ENCODE measurements at regions not wholly inside any gene's neighbourhood (a gene's known extent, or its start where the extent isn't known, plus 50 kb on each side); places are given as distances from the start of the nearest gene placed in this dataset.

- DNase-seq (ENCODE audit: low read depth, low spot score) = no peak
- TF ChIP-seq, protein P1, sequence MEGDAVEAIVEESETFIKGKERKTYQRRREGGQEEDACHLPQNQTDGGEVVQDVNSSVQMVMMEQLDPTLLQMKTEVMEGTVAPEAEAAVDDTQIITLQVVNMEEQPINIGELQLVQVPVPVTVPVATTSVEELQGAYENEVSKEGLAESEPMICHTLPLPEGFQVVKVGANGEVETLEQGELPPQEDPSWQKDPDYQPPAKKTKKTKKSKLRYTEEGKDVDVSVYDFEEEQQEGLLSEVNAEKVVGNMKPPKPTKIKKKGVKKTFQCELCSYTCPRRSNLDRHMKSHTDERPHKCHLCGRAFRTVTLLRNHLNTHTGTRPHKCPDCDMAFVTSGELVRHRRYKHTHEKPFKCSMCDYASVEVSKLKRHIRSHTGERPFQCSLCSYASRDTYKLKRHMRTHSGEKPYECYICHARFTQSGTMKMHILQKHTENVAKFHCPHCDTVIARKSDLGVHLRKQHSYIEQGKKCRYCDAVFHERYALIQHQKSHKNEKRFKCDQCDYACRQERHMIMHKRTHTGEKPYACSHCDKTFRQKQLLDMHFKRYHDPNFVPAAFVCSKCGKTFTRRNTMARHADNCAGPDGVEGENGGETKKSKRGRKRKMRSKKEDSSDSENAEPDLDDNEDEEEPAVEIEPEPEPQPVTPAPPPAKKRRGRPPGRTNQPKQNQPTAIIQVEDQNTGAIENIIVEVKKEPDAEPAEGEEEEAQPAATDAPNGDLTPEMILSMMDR (IDR thresholded peaks at IDR 0.05; ENCODE audit: low read depth, low read length) = no peak
- in situ Hi-C loops (cut with HindIII; ENCODE audit: low sequenced_read_pairs) = no loop called here
- H3K4me3 ChIP-seq (ENCODE audit: low read depth, low read length) = no peak overlapping the region
Observed at GRCh38 chr3:117161816-117162215, 452.2 kb downstream of the TUSC7 start.

DNA sequence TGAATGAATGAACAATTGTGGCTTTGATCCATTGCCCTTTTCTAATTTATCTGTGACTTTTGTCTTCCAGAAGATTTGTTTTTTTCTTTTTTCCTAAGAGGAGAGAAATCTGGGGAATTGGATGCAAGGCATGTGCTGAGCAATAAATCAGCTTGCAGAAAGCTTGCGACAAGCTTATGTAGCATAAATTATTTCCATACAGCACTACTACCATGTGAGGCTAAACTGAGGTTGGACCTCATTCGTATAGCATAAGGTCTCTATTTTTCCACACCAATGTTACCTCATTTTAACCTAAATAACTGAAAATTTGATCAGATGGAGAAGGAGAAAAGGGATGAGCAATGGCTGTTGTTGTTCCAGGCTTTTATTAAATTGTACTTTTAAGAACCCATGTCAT is 455.6 kb downstream of the TUSC7 start:
- TF ChIP-seq, protein P1 (IDR thresholded peaks at IDR 0.05; ENCODE audit: low read depth, low read length) = no peak
- H3K4me3 ChIP-seq (ENCODE audit: low read depth, low read length) = no peak overlapping the region
- no peak for DNase-seq (ENCODE audit: low read depth, low spot score)
- in situ Hi-C loops (cut with HindIII; ENCODE audit: low sequenced_read_pairs) = no loop called here

DNA sequence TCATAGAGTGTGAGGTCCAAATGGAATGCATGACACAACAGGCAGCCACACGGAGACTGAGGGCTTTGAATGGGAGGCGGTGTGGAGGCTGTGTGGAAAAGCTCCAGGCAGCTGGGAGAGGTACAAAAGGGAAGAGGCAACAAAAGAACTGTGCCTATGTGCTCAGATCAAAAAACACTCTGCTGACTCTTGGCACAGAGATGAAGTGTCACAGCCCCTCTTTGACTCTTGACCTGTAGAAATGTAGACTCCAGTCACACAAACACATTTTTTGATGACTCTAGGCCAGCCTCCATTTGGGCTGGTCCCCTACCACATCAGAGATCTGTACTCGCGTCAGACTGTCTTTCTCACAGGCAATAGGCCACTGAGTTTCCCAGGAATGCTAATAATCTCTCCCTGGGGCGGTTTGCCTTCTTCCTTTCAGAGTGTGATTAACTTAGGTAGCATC is 456.0 kb downstream of the TUSC7 start:
- TF ChIP-seq, protein P1 (IDR thresholded peaks at IDR 0.05; ENCODE audit: low read depth, low read length) = no peak
- no peak for DNase-seq (ENCODE audit: low read depth, low spot score)
- in situ Hi-C loops (cut with HindIII; ENCODE audit: low sequenced_read_pairs) = no loop called here
- H3K4me3 ChIP-seq (ENCODE audit: low read depth, low read length) = no peak overlapping the region

GRCh38 chr3:117168896-117169295 is 459.3 kb downstream of the TUSC7 start:
- in situ Hi-C loops (cut with HindIII; ENCODE audit: low sequenced_read_pairs) = no loop called here
- no peak for DNase-seq (ENCODE audit: low read depth, low spot score)
- H3K4me3 ChIP-seq (ENCODE audit: low read depth, low read length) = no peak overlapping the region
- TF ChIP-seq, protein P1 (IDR thresholded peaks at IDR 0.05; ENCODE audit: low read depth, low read length) = no peak

DNA sequence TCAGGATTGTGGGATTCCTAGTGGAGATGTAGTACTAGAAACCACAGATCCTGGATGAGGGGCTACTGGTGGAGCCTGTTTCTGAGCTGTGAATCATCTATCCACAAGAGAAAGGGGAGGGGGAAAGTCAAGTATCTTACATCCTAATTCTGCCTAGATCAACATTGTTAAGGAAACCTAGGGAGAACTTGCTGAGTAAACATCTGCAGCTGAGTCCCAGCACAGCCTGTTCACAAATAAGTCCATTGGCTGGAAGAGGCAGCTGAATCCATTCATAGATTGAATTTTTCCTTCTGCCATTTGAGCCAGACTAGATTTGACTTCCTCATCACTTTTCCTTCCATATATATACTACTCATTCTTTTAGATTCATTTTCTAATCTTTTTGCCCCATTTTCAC is 460.5 kb downstream of the TUSC7 start:
- in situ Hi-C loops (cut with HindIII; ENCODE audit: low sequenced_read_pairs) = no loop called here
- no peak for DNase-seq (ENCODE audit: low read depth, low spot score)
- TF ChIP-seq, protein P1 (IDR thresholded peaks at IDR 0.05; ENCODE audit: low read depth, low read length) = no peak

GRCh38 chr3:117171124-117171523 is 461.5 kb downstream of the TUSC7 start:
- TF ChIP-seq, protein P1 (IDR thresholded peaks at IDR 0.05; ENCODE audit: low read depth, low read length) = no peak
- in situ Hi-C loops (cut with HindIII; ENCODE audit: low sequenced_read_pairs) = no loop called here
- no peak for DNase-seq (ENCODE audit: low read depth, low spot score)
- no peak overlapping the region for H3K4me3 ChIP-seq (ENCODE audit: low read depth, low read length)

More for the DNA sequence above, 460.5 kb downstream of the TUSC7 start:
- no peak overlapping the region for H3K4me3 ChIP-seq (ENCODE audit: low read depth, low read length)

GRCh38 chr3:117172426-117172825 is 462.8 kb downstream of the TUSC7 start:
- no peak overlapping the region for H3K4me3 ChIP-seq (ENCODE audit: low read depth, low read length)
- no peak for DNase-seq (ENCODE audit: low read depth, low spot score)
- in situ Hi-C loops (cut with HindIII; ENCODE audit: low sequenced_read_pairs) = no loop called here
- TF ChIP-seq, protein P1 (IDR thresholded peaks at IDR 0.05; ENCODE audit: low read depth, low read length) = no peak

Data from astrocyte of the spinal cord (primary cell).